GM12891 (cell line): ENCODE measurements at regions not wholly inside any gene's neighbourhood (a gene's known extent, or its start where the extent isn't known, plus 50 kb on each side); places are given as distances from the start of the nearest gene placed in this dataset.

Experiments used
- PAX5 ChIP-seq: IDR thresholded peaks from 2 replicates; pipeline ENCODE4 v1.6.1; 2011; ENCODE audit warnings: low read length, moderate library complexity, mild to moderate bottlenecking; ENCODE audit not compliant: insufficient read depth, severe bottlenecking
- POLR2A ChIP-seq: IDR thresholded peaks from 2 replicates; pipeline ENCODE4 v1.6.1; 2011; ENCODE audit warnings: low read depth, low read length, control low read depth

DNA sequence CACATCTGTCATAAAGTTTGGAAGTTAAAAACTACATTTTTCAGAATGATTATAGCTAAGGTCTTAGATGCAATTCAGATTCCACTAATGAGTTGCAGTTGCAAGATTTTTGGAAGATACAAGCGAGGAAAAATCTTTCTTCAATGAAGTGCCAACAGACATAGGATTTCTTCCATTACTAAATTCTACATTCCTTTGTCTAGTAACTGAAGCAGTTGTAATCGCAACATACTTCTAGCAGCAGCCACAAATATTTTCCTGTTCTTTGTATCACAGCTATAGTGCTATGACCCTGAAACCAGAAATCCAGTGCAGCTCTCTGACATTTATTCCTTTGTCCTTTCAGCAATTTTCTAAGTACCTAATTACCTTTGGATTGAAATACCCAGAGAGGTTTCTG is 225.2 kb upstream of the SLIT2 start:
- no peak for TF ChIP-seq POLR2A
- TF ChIP-seq PAX5: no peak
